GM19023 (cell line): ENCODE measurements at regions not wholly inside any gene's neighbourhood (a gene's known extent, or its start where the extent isn't known, plus 50 kb on each side); places are given as distances from the start of the nearest gene placed in this dataset.
"Not testable (repeated sequence)": the region's sequence is repeated elsewhere in the genome, so short reads cannot be mapped to it uniquely, and the experiment has no call there.

Experiments used
- ATAC-seq: cut with Tn5 transposase; IDR thresholded peaks from one replicate; pipeline ENCODE4 v1.9.1; 2021; ENCODE audit warnings: mild to moderate bottlenecking, moderate library complexity; ENCODE audit not compliant: unreplicated experiment

DNA sequence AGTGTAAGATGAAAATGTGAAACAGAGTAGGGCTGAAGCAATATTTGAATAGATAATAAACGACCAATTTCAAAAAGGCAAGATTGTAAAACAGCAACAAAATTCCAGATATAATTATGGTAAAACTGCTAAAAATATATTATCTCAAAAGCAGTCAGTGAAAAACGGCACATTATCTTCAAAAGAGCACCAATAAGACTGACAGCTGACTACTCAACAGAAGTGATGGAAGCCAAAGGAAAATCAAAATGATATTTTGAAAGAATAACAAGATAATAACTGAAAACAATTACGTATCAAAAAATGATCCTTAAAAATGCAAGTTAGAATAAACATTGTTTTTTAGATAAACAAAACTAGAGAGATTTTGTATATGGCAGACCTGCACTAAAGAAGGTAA, 920.6 kb upstream of the FAM98A start:
- no peak for ATAC-seq

DNA sequence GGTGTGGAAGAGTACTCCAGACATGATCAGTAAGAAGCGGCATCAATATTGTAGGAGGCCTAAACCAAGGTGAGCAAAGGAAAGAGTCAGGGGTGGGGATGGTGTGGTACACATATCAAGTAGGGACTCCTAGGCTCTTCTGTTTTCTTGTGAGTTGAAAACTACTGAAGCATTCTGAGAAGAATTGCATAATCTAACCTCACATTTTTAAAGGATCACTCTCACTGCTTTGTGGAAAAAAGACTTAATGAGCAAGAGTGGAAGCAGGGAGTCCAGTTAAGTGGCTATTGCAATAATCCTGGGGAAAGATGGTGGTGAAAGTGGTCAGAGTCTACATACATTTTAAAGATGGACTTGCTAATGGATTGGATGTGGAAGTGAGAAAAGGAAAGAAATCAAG, 899.5 kb upstream of the FAM98A start:
- ATAC-seq: no peak

DNA sequence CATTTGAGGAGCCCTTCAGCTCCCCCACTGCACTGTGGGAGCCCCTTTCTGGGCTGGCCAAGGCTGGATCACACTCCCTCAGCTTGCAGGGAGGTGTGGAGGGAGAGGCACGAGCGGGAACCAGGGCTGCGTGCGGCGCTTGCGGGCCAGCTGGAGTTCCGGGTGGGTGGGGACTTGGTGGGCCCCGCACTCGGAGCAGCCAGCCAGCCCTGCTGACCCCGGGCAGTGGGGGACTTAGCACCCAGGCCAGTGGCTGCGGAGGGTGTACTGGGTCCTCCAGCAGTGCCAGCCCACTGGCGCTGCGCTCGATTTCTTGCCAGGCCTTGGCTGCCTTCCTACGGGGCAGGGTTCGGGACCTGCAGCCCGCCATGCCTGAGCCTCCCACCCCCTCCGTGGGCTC, 895.1 kb upstream of the FAM98A start:
- not testable (repeated sequence) for ATAC-seq

DNA sequence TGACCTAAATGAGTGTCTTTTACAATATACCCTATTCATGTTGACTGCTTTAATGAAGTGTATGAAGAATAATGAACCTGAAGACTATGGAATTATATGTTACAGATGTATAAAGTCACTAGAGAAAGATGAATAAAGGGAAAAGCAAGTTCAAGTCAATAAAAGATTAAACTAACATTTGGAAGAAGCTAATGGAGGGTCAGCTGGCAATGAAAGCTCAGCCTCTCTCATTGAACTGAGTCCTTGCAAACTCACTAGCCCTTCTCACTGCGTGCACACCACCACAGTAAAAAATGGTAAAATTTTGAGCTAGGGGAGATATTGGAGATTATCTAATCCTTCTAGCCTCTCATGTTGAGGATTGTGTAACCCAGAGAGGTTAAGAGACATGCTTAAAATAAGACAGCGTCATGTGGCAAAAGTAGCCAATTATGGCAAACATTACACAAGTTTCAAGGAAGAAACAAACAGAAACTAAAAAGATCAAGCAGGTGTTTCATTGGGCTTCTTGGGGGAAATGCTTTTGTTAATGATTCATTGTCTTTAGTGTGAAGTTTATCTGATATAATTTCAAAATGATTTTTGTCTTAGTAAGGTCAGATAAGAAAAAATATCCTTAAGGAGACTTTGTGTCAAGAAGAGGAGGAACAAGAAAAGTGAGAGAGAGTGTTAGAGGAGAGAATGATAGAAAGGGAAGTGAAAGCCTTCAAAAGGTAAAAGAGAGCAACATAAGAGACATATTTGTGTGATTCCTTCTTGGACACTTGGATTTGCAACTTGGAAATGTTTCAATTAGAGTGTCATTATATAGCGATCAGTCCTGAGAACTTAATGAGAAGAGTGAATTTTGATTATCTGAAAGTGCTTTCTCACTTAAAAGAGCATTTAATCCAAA, 893.7 kb upstream of the FAM98A start:
- ATAC-seq: no peak

DNA sequence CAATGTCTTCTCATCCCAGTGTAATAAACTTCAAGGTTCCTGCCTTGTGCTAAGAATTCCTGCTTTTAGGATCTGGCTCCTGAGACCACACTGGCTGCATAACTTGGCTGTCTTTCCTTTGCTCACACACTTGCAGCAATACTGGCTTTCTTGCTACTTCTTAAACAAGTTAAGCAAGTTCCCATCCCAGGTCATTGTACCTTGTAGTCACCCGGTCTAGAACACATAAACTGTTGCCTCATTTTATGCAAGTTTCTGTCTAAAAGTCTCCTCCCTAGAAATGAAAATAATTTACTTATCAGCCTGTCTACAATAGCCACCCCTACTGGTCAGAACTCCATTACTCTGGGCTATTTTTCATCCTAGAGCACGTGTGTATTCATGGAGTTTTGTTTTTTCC, 887.9 kb upstream of the FAM98A start:
- ATAC-seq: no peak

DNA sequence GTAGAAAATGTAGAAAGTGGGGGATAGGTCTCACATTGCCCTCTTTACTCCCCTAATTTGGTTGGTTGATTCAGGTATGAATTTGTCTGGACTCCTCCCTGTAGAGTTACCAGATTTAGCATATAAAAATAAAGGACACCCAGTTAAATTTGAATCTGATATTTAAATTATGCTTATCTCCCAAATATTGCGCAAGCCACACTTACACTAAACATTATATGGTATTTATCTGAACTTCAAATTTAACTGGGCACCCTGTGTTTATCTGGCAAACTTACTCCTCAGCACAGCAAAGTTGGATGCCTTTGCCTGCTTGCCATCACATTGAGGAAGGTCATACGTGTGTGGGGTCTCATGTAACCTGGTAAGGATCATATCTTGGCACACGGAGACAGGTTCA, 882.4 kb upstream of the FAM98A start:
- ATAC-seq: no peak

DNA sequence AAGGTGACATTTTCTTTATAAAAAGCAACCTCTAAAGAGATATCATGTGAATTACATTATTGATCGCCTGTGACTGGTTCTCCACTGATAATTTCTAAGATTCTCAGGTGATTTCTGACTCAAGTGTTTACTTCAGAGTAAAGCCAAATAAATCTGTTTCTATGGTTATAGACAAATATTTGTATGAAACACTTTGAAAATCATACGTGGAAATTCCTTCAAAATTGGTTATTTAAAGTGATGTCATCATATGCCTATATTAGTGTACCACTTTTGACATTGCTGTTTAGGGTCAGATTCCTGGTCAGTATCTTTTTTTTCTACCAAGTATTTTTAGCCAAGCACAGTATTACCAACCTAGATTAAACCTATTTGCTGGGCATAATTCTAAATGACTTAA, 881.3 kb upstream of the FAM98A start:
- no peak for ATAC-seq

DNA sequence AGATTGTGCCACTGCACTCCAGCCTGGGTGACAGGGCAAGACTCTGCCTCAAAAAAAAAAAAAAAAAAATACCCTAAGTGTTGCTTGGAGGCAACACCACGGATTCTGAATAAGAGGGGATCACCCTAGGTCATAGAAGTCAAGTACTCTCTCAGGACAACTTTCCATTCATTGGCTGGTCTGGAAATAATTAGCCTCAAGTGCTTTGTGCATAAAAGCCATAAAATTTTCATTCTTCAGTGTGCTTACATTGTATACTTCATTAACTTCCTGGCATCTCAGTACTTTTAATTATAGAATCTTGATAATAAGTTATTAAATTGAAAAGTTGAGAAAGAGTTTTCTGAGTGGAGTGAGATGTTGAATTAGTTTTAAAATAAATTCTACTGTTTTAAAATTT, 876.1 kb upstream of the FAM98A start:
- no peak for ATAC-seq

DNA sequence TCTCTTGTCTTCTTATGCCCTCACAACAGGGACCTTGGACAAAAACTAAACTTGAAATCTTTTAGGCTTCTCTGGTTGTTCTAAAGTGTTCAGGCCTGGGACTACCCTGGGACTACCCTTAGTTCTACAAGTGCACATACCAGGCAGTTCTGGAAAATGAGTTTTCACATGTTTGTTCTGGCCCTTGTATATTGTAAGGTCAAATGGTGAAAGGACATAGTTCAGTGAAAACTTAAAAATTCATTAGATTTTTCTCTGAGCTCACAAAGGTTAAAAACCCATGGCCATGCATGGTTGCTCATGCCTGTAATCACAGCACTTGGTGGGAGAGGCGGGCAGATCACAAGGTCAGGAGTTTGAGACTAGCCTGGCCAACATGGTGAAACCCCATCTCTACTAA, 875.5 kb upstream of the FAM98A start:
- ATAC-seq: no peak

DNA sequence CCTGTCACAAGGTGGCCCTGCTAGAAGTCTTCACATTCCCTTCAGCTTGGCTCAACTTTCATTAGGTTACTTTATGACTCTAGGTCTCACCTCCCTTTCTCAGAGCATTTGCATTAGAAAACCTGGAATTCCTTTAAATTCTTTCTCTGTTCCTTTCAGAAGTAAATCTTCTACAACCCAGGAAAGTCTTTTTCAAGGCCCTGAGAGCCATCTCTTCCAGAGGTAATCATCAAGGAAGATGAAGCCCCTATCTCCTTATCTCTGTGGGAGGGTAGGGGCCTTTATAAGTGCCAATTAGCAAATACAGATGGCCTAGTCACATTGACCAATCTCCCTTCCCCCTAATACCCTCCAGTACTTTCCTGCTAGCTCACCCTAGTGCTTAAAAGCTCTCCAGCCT, 848.0 kb upstream of the FAM98A start:
- ATAC-seq: no peak

DNA sequence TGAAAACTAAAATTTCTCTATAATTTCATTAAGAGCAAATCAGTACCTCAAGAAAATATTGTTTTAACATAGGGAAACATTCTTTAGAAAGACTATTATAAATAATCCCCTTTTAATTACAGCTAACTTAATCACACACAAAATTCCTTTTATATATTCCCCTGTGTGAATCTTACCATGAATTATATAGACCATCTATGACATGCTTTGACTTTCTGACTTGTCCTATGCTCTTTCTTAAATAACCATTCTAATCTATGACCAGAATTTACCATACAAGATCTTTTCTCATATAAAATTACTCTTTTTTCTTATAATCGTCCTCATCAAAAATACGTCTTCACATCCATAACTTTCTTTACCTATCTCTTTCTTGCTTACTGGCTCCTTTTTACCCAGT, 824.2 kb upstream of the FAM98A start:
- ATAC-seq: no peak

DNA sequence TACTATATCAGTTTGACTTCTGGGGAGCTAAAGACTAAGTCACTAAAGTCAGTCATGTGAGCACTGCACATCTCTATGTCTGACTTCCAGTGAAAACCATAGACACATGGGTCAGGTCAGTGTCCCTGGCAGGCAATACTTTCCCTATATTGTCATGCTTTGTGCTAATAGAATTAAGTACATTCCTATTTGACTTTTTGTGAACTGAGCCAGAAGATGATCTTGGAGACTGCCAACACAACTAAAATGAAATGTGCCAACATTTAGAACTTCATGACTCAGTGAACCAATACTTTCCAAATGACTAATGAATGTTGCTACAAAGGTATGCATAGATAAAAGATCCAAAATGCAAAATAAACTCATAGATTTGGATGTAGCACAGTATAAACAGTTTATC, 820.8 kb upstream of the FAM98A start:
- no peak for ATAC-seq

DNA sequence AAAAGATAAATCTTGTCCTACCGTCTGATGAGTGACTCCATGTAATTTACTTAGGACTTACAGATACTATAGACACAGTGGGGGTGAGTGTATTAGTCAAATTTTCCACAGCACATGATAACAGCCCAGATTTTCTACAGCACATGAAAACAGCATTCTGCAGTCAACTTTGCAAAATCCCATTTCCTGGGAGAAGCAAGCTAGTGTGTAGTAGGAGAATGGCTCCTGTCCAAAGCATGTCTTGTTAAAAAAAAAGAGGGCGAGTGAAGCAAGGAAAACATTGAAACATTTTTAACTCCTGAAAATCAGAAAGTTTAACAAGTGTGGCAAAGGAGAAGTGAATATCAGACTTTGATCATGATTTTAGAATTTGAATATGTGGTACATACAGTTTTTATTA, 817.8 kb upstream of the FAM98A start:
- ATAC-seq: no peak

DNA sequence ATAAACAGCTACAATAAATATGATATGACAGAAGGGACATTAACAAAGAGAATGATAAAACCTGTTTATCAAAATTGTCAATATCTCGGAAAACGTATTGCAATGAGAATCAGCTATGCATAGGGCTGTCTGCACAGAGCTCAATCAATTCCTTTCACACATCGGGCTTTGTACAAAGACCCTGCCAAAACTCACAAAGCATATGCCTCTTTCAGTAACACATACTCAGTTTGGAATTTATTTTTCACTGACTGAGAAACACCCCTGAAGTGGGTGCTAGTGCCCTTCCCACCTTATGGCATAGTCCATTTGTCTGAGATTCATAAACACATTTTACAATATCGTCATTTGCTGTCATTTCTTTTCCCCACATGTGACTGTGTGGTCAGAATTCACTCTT, 815.8 kb upstream of the FAM98A start:
- ATAC-seq: no peak

DNA sequence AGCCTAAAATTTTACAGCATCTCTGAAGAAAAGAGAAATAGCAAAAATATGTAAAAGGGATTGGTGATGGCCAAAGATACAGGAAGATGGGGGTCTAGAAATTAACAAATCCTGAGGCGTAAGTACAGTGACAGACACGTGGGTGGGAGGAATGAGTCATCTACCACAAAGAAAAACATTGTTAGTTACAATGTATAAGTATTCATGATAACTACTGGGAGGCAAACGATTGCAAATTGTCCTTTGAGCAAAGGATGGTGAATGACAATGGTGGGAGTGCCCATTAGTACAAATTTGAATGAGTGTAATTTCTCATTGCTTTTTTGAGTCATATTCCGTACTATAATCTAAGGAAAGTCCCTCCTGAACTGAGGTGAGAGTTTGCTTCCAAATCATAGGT, 809.0 kb upstream of the FAM98A start:
- ATAC-seq: no peak

DNA sequence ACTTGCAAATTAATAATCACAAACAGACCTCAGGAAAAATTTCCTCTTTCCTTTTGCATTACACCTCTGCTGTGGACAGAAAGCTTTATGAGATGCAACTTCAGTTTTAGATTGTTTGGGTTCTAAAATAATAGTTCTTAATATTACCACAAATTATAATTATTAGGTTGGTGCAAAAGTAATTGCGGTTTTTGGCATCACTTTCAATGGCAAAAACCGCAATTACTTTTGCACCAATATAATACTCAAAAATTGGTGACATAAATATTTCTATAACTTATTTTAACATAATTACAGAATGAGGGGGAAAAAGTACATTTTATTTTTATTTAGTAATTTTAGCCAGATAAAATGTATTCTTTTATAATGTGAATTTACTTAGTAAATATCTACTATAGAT, 804.4 kb upstream of the FAM98A start:
- ATAC-seq: no peak

DNA sequence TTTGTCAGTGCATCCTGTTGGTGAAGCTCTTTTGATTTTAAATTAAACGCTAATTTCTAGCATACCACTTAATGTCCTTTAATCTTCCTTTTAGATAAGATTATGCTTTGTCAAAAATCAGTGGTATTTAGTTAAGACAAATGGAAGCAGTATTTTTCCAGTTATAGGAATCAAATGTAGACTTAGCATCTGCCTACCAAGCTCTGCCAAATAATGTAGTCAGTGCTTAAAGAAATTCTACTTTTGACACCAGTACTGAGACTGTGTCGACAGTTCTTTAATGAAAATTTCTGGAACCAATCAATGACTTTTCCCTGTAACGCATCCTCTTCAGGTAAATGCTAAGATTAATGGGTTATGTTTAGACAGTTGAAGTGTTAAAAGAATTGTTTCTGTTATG, 803.3 kb upstream of the FAM98A start:
- ATAC-seq: no peak

DNA sequence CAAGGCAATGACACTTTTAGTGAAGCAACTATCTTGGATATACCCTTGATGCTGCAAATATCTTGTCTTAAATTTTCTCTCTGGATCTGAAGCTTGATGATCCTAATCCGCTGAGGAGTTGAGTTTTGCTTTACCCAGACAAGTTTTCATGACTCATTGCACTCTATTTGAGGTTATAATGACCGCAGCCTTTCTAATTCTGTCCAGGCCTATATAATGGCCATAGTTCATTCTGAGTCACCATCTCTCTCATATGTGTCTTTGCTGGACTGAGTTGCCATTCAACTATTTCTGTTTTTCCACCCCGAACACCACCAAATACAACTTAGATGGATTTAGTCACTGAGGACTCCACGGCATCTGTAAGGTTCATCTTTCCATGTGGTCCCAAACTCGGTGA, 802.1 kb upstream of the FAM98A start:
- ATAC-seq: no peak

DNA sequence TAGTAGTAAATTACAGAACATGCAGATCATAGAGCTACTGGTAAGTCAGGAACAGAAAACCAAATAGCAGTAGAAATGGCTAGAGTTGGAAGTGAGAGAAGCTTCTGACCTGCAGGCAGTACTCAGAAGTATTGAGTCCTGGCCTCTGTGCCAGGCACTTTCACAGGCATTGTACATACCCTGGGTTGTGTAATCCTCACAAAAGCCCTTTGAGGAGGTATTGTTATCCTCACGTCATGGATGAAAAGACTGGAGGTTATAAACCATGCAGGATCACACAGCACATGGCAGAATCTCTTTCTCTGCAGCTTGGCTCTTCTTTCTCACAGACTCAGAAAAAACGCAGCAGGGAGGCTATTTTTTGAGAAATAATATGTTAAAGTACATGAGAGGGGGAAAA, 789.3 kb upstream of the FAM98A start:
- ATAC-seq: no peak

DNA sequence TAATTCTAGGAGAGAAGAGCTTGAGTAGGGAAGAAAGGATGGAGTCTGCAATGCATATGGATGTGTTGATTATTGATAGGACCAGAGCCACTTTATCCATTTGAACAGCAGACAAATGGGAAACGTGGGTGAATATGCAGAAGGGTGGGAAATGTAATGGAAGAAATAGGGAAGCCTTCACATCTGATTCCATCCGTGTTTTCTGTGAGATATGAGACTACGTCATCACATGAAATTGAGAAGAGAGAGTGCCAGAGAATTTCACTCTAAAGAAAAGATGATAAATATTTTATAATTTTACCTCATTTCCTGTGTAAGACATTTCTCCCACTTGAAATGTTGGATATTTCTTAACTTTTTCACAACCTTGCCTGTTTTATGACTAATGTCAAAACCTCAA, 788.4 kb upstream of the FAM98A start:
- ATAC-seq: no peak

DNA sequence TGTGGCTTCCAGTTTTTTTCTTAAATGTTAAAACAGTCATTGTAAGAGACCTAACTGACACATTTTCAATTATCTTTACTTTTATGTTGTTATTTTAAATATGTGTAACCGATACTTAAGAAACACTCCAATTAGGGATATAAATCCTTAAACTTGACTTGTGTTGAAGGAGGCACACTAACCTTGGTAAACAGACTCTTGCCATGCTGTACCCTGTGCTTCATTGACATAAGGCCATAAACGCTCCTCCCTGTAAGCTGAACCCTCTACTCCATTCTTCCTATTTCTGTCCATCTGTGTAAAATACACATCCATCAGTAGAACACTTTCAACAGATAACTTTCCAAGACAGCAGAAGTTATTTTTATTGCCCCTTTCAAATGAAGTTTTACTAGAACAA, 780.5 kb upstream of the FAM98A start:
- no peak for ATAC-seq

DNA sequence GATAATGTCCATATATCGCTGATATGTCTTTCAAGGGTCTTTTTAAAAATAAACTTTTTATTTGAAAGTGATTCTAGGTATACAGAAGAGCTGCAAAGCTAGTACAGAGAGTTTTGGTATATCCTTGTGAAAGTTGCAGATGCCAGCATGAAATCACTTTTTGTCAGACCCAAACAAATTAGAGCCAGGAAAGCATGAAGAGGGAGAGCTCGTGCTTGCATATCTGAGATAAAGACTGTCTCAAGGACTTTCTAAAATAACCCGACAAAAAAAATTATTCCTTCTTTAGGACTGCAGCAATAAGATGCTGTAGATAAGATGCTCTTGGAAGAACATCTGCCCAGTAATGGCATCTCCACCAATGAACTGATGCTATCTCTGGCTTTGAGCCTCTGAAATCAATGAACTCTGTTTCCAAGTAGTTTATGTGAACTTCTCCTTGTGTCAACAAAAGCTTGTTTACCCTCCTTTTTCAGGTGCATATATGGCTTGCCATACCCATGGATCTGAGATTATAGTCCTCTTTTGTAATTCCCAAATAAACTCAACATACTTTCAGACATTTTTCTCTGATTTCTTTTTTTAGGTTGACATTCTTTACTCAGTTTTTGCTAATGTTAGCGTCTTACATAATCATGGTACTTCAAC, 774.6 kb upstream of the FAM98A start:
- ATAC-seq: no peak

DNA sequence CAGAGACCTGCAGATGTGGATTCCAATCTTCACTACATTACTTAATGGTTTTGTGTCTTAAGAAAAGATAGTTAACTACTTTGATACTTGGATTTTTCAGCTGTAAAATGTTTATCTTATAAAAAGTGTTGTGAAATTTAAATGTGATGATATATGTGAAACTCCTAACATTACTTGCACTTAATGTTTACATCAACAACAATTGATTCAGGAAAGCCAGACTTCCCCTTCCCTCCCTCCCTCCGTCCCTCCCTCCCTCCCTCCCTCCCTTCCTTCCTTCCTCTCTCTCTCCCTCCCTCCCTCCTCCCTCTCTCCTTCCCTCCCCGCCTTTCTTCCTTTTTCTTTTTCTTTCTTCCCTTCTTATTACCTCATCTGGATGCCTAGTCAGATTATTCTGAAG, 773.9 kb upstream of the FAM98A start:
- ATAC-seq: no peak
